GM18519 (cell line): ENCODE measurements at regions not wholly inside any gene's neighbourhood (a gene's known extent, or its start where the extent isn't known, plus 50 kb on each side); places are given as distances from the start of the nearest gene placed in this dataset.

Source experiments
- ATAC-seq: cut with Tn5 transposase; IDR thresholded peaks from one replicate; pipeline ENCODE4 v1.9.1; 2021; ENCODE audit warnings: mild to moderate bottlenecking, moderate library complexity; ENCODE audit not compliant: unreplicated experiment, low FRiP score

- ATAC-seq, result peak; percentile 86
These were observed 311.5 kb upstream of the GYPC start for GRCh38 chr2:126344493-126344892.

DNA sequence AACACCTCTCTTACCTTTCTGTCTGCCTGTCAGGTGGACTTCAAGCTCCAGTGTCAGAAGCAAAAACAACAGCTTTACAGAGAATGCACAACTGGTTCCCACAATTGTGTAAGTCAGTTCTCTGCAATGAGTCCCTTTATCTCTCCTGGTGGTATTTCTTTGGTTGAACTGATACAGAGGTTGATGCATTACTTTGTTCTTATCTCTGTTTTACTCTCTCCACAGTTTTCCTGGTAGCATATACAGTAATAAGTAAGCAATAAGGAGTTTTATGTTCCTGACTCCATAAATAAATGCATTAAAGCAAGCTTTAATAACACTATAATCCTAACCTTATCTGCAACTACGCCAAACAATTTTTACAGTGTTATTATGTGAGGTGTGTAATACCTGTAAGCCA lies 310.3 kb upstream of the GYPC start:
- ATAC-seq, result no peak

GRCh38 chr2:126356631-126357030 lies 299.3 kb upstream of the GYPC start:
- ATAC-seq, result no peak

DNA sequence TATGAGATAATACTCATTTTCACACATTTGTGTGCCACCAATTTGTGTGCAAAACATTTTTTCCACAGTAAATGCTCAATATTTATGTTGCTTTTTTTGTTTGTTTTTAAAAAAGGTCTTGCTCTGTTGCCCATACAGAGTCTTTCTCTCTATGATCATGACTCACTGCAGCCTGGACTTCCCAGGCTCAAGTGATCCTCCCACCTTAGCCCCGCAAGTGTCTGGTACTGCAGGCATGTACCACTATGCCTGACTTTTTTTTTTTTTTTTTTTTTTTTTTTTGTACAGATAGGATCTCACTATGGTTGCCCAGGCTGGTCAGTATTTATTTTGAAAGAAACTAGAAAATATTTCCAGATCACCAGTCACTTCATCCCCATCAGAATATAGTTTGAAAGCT lies 297.8 kb upstream of the GYPC start:
- ATAC-seq, result no peak

- ATAC-seq, result peak; percentile 44
These were observed 296.5 kb upstream of the GYPC start for GRCh38 chr2:126359494-126359893.

DNA sequence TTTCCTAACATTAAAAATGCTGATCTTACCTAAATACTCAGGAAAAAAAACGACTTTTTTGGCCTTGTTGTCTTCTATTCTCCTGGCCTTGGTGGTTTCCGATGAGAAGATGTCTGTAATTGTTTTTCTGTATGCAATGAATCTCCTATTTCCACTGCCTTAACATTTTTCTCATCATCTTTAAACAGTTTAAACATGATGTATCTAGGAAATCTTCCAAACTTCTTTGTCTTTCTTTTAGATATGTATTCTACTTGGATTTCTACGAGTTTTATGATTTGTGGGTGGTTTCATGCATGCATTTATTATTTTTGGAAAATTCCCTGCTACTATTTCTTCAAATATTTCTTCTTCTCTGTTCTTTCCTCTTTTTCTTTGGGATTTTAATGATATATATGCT lies 288.6 kb upstream of the GYPC start:
- no peak for ATAC-seq

DNA sequence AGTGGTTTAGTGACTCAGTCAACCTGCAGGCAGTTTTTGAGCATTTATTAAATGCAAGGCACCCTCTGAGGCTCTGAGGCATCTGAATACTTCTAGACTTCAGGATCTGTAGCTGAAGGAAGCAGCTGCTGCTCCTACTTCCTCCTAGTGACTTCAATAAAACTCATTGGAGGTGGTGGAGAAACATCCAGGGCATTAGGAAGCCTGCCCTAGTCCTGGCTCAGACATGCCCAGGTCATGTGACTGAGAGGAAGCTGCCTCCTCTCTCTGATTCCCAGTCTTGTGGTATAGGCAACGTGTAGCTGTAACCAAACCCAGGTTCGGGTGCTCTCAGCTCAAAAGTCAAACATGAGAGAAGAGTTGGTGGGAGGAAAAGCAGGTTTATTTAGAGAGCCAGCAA lies 287.2 kb upstream of the GYPC start:
- no peak for ATAC-seq

DNA sequence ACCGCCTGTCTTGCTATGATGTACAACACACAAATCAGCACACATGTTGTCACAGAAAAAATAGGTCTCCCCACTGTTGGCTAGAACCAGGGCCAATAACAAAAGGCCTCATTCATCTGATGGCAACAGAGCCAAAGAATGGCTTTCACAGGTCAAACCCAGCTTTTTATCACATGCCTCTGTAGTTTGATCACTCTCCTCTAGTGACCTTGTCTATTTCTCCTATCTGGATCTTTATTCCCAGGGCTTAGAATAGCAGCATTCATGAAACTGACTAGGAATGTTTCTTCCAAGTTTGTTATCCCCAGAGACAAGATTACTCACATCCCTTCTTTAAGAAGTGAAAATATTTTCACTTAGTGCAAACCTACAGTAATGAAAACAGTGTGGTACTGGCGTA lies 285.8 kb upstream of the GYPC start:
- no peak for ATAC-seq

DNA sequence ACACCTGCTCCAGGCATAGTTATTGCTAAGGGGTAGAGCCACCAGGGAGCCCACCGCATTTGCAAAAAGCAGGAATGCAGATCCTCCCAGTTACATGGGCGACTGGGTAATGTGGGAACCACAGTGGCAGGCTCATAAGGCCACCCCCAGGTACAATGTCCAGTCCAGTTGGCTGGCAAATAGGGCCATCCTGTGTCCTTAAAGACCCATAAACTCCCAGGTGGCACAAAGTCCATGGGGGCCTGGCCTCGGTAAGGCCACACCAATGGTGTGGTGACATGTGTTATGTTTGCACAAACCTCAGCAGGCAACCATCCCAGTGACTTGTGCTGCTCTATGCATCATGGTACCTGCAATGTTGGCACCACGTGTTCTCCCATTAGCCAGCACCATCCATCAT lies 283.6 kb upstream of the GYPC start:
- ATAC-seq, result no peak

DNA sequence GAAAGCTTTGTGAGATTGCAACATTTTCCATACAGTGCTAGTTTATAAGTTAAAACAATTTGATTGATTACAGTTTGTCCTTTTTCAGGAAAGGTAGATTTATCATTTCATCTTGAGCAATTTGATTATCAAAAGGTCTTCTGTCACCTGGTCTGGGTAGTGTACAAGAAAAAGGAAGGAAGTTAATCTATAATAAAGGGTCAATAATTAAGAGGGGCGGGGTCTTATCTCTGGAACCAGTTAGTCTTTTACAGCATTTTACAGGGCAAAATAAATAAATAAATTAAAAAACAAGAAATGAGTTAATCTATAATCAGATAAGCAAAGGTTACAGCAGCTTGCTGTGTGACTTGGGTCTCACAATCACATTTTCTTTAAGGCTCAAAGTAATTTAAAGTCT lies 277.8 kb upstream of the GYPC start:
- no peak for ATAC-seq

DNA sequence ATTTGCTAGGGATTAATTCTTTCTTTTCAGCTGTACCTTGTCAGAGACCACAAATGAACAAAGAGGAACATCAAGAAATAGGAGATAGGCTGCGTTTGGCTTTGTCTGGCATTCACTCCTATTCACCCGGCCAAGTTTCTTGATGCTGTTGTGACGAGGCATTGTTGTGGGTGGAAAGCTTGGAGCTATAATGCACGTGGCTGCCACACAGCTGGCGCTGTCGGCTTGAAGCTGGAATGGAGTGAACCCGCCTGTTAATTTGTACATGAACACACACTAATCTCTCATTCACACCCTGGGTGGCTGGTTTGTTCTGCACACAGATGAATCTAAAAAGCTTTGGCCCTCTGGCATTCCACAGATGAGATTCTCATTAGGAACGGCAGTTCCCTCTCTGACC lies 274.9 kb upstream of the GYPC start:
- no peak for ATAC-seq

DNA sequence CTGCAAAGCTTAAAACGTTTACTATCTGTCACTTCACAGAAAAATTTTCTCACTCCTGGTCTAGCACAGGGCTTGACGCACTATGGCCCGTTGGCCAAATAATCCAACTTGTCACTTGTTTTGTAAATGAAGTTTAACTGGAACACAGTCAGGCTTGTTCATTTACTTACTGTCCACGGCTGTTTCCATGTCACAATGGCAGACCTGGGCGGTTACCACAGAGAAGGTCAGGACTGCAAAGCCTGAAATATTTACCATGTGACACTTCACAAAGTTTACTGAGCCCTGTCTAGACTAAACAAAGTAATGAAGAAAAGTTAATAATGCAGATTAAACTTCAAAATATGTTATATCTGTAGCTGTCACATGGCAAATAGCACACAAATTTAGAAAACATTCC lies 273.0 kb upstream of the GYPC start:
- ATAC-seq, result no peak

DNA sequence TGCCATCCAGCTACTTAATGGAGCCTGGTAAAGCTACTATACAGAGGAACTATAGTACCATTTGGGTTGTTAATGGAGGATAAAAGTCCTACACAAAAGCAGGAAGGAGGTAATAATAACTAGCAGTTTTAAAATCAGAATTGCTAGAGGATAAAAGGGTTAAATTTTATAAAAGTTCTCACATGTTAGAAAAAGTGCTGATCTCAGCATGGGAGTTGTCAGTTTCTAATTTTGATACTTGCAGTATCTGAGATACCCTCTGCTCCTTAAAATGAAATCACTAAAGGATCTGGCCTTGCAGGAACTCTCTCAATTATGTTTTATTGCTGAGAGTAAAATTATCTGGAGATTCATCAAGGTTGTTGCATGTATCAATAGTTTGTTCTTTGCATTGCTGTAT lies 272.2 kb upstream of the GYPC start:
- ATAC-seq, result no peak

GRCh38 chr2:126385441-126385840 lies 270.5 kb upstream of the GYPC start:
- ATAC-seq, result no peak

GRCh38 chr2:126385983-126386382 lies 270.0 kb upstream of the GYPC start:
- ATAC-seq, result no peak

GRCh38 chr2:126389446-126389845 lies 266.5 kb upstream of the GYPC start:
- ATAC-seq, result no peak

DNA sequence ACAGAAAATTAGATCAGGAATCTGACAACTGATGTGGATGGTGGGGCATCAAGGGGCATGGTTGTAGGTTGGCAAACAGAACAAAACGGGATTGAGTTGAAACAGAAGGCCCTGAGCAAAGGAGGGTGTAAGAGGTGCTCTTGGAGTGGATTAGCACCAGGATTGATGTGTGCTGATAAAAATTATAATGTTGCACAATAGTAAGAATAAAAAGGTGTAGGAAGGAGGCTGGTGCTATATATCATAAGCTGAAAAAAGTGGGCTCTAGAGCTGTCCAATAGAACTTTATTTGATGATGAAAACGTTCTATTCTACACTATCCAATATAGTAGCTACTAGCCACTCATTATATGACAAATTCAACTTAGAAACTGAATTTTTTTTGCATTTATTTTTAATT lies 263.1 kb upstream of the GYPC start:
- no peak for ATAC-seq

DNA sequence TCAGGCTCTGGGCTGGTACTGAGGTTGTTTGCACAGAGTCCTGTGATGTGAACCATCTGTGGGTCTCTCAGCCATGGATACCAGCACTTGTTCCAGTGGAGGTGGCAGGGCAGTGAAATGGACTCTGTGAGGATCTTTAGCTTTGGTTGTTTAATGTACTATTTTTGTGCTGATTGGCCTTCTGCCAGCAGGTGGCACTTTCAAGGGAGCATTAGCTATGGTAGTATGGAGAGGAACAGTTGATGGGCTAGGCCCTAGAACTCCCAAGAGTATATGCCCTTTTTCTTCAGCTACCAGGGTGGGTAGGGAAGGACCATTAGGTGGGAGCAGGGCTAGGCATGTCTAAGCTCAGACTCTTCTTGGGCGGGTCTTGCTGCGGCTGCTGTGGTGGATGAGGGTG lies 257.0 kb upstream of the GYPC start:
- ATAC-seq, result peak; percentile 62

DNA sequence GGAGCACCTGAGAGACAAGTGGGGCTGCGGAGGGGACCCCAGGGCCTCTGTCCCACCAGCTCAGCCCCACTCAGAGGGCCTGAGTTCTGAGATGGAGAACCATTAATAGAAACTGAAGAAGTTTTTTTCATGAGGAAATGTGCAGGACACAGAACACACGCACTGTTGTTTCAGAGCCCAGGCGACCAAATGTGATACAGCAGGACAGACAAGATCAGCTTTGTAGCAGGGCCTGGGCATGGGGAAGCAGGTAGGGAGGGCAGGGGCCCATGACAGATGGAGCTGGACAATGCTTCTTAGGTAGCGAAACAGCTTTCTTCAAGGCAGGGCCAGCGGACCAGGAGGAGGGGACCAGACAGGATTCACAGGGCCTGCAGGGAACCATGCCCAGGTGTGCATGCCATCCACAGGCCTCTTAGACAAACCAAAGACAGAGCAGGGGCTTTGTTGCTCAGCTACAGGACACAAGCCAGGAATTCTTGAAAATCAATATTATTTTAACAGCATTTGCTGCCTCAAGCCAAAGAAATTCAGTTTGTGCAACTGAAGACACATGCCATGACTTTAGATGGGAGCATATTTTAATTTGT lies 252.8 kb upstream of the GYPC start:
- ATAC-seq, result no peak

DNA sequence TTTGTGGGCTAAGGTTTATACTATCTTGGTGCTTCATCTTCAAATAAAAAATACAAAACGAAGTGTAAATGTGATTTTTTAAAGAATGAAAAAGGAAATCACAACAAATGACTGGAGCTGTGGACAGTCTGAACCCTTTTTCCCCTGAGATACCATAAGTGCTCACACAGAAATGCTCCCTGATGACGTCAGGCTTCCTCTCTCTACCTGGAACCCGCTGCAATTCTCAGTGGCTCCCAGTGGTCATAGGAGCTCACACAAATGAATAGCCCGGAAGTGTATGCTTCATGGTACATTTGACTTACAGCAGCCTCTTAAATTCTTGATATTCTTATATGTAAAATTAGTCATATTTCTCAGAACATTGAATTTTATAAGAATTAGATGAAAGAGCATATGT lies 249.7 kb upstream of the GYPC start:
- no peak for ATAC-seq

DNA sequence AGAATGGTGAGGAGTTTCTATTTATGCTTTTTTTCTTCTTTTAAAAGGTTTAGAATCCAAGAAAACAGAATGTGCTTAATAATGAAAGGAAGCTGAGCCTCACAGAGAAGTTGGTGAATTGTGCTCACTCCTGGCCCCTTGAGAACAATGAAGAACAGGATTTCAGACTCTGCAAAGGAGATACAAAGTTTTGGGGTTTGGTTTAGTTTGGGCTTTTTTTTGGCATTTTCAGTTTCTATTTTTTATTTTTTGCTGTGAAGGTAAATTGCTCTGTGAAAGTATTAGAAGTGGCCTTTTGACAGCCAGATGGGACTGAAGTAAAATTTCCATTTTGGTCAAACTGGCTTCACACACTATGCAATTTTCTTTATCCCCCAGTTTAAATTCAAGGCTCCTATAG lies 247.3 kb upstream of the GYPC start:
- ATAC-seq, result no peak

DNA sequence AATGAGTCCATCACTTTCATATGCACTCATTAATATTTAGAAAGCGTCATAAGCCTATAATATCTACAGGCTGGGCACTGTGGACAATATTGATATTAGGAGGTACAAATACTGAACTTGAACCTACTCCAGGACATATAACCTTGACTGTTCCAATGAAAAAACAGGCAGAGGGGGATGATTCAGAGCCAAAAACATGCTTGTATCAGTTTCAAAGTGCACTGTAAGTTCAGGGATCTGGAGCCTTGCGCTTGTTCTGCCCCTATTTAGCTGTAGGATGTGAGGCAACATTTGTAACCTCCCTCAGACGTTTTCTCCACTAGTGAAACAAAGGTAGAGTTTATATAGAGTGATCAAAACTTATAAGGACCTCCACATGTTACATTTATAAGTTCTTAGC lies 246.1 kb upstream of the GYPC start:
- ATAC-seq, result no peak

DNA sequence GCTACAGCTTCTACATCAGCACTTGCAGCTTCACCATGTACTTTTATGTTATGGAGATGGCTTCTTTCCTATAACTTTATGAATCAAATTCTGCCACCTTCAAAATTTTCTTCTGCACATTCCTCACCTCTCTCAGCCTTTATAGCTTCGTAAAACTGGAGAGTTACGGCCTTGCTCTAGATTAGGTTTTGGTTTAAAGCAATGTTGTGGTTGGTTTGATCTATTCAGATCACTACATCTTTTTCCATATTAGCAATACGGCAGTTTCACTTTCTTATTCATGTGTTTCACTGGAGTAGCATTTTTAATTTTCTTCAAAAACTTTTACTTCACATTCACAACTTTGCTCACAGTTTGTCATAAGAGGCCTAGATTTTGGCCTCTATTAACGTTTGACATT lies 242.9 kb upstream of the GYPC start:
- ATAC-seq, result peak; percentile 91
